HCT116 (cell line): ENCODE measurements at regions not wholly inside any gene's neighbourhood (a gene's known extent, or its start where the extent isn't known, plus 50 kb on each side); places are given as distances from the start of the nearest gene placed in this dataset.
A peak's percentile ranks its signal among the peaks of the same experiment; 100 is the strongest.

Experiments used
- ATAC-seq: fragments of 200-7000 bp; cut with Tn5 transposase; 2 replicates; pipeline ENCODE4 v1.9.1; 2020; ENCODE audit warnings: mild to moderate bottlenecking, moderate library complexity
- BruUV-seq: library from RNA; stranded (reverse); fragments of 400-500 nt; replicated peaks from 2 replicates; lab custom pipeline; 2021; lab: Mats Ljungman, UMichigan
- CTCF ChIA-PET: fragments of 300-600 bp; sonication (Branson Sonifier 250); formaldehyde crosslinking; loops from one replicate; lab custom pipeline; 2021; ENCODE audit warnings: antibody characterized with exemption; lab: Charles Lee
- POLR2A ChIA-PET: fragments of 300-600, 350-600 bp; sonication (Branson Sonifier 250); formaldehyde crosslinking; loops from one replicate; lab custom pipeline; 2021; ENCODE audit warnings: antibody characterized with exemption; lab: Charles Lee
- RAD21 ChIA-PET, 2 experiments: fragments of 300-600 bp; sonication (Branson Sonifier 250); formaldehyde crosslinking; loops; one replicate each; lab custom pipeline; 2023; ENCODE audit warnings: low total read pairs in 2 of 2; ENCODE audit not compliant: uncharacterized antibody in 2 of 2, unreplicated experiment in 2 of 2, low non-redundant PET in 1 of 2; lab: Charles Lee
- DNase-seq: peaks from one replicate; pipeline ENCODE4 v3.0.0-alpha.2; 2010; ENCODE audit warnings: low read depth, low spot score
- H2AFZ ChIP-seq: fragments of 200-600 bp; shearing (Covaris generic), sonication (generic); 2 replicates; pipeline ENCODE4 v1.6.1; 2017; ENCODE audit warnings: low read depth, mixed run types, mixed read lengths, antibody characterized with exemption, low read length; ENCODE audit not compliant: poor library complexity, severe bottlenecking
- H3K27ac ChIP-seq: 2 replicates; pipeline ENCODE4 v1.5.1; 2012; ENCODE audit warnings: low read depth, low read length
- H3K27me3 ChIP-seq: fragments of 200-600 bp; sonication (generic); 2 replicates; pipeline ENCODE4 v1.6.1; 2016; ENCODE audit warnings: mixed run types, low read length, mixed read lengths; ENCODE audit not compliant: insufficient read depth
- H3K36me3 ChIP-seq, 2 experiments: fragments of 200-500 bp in 1 of 2; fragments of 200-600 bp in 1 of 2; sonication (Bioruptor generic) in 1 of 2; sonication (generic) in 1 of 2; 2 replicates each; pipeline versions ENCODE4 v1.5.1 to v1.6.1; 2014 to 2016; ENCODE audit warnings: low read length in 2 of 2, inconsistent platforms in 1 of 2, mixed read lengths in 1 of 2, mixed run types in 1 of 2; ENCODE audit not compliant: insufficient read depth in 2 of 2, control insufficient read depth in 1 of 2
- H3K4me1 ChIP-seq, 2 experiments: fragments of 200-600 bp in 1 of 2; sonication (generic) in 1 of 2; 2 replicates each; pipeline versions ENCODE4 v1.5.1 to v1.6.1; 2012 to 2017; ENCODE audit warnings: low read length in 2 of 2, inconsistent platforms in 1 of 2, mild to moderate bottlenecking in 1 of 2, mixed read lengths in 1 of 2, mixed run types in 1 of 2, moderate library complexity in 1 of 2; ENCODE audit not compliant: insufficient read depth in 2 of 2, control insufficient read depth in 1 of 2
- H3K4me2 ChIP-seq: fragments of 200-600 bp; sonication (generic); 2 replicates; pipeline ENCODE4 v1.6.1; 2017; ENCODE audit warnings: mixed run types, low read length, mixed read lengths
- H3K4me3 ChIP-seq, 2 experiments: fragments of 200-600 bp in 1 of 2; sonication (generic) in 1 of 2; replicated peaks in 1 of 2; 2 replicates each; pipeline ENCODE4 v1.5.1; 2011 to 2016; ENCODE audit warnings: low read length in 2 of 2, control low read depth in 1 of 2, low read depth in 1 of 2, mild to moderate bottlenecking in 1 of 2, mixed read lengths in 1 of 2, mixed run types in 1 of 2
- H3K79me2 ChIP-seq: fragments of 200-600 bp; sonication (generic); 2 replicates; pipeline ENCODE4 v1.6.1; 2017; ENCODE audit warnings: mild to moderate bottlenecking, mixed run types, low read length, moderate library complexity, mixed read lengths; ENCODE audit not compliant: insufficient read depth
- H3K9ac ChIP-seq: fragments of 200-600 bp; sonication (generic); 2 replicates; pipeline ENCODE4 v1.6.1; 2016; ENCODE audit warnings: low read length, mixed read lengths
- H3K9me2 ChIP-seq: fragments of 200-600 bp; sonication (generic), shearing (Covaris generic); 2 replicates; pipeline ENCODE4 v1.6.1; 2017; ENCODE audit warnings: mixed run types, mild to moderate bottlenecking, moderate library complexity; ENCODE audit not compliant: insufficient read depth
- H3K9me3 ChIP-seq, 2 experiments: fragments of 200-500 bp in 1 of 2; fragments of 200-600 bp in 1 of 2; sonication (Bioruptor generic) in 1 of 2; sonication (generic) in 1 of 2; 2 replicates each; pipeline ENCODE4 v1.6.1; 2014 to 2017; ENCODE audit warnings: low read length in 2 of 2, mixed read lengths in 2 of 2, inconsistent platforms in 1 of 2, low read depth in 1 of 2, mild to moderate bottlenecking in 1 of 2, mixed run types in 1 of 2, moderate library complexity in 1 of 2; ENCODE audit not compliant: control insufficient read depth in 1 of 2, insufficient read depth in 1 of 2
- H4K20me1 ChIP-seq: fragments of 200-600 bp; sonication (generic), shearing (Covaris generic); 2 replicates; pipeline ENCODE4 v1.6.1; 2017; ENCODE audit warnings: mixed run types, mild to moderate bottlenecking, moderate library complexity; ENCODE audit not compliant: insufficient read depth
- CBX3 ChIP-seq: IDR thresholded peaks from 2 replicates; pipeline ENCODE4 v1.6.1; 2012; ENCODE audit warnings: low read depth
- CEBPB ChIP-seq: IDR thresholded peaks from 2 replicates; pipeline ENCODE4 v1.6.1; 2012; ENCODE audit warnings: low read depth
- ELF1 ChIP-seq: IDR thresholded peaks from 2 replicates; pipeline ENCODE4 v1.6.1; 2012; ENCODE audit warnings: low read depth, borderline replicate concordance
- EZH2 ChIP-seq: fragments of 200-600 bp; sonication (generic); IDR thresholded peaks from 2 replicates; pipeline ENCODE4 v1.6.1; 2017; ENCODE audit warnings: antibody characterized with exemption, mixed run types
- EZH2phosphoT487 ChIP-seq: fragments of 200-600 bp; IDR thresholded peaks from 2 replicates; pipeline ENCODE4 v1.6.1; 2018; ENCODE audit warnings: antibody characterized with exemption, borderline replicate concordance
- FOSL1 ChIP-seq: IDR thresholded peaks from 2 replicates; pipeline ENCODE4 v1.6.1; 2012; ENCODE audit warnings: low read depth
- JUND ChIP-seq: IDR thresholded peaks from 2 replicates; pipeline ENCODE4 v1.6.1; 2012
- MAX ChIP-seq: IDR thresholded peaks from 2 replicates; pipeline ENCODE4 v1.6.1; 2012
- POLR2A ChIP-seq: IDR thresholded peaks from 2 replicates; pipeline ENCODE4 v1.7.0; 2011; ENCODE audit warnings: borderline replicate concordance; ENCODE audit not compliant: insufficient read depth, insufficient read length; ENCODE audit errors: extremely low read depth
- POLR2AphosphoS5 ChIP-seq: IDR thresholded peaks from 2 replicates; pipeline ENCODE4 v1.6.1; 2011; ENCODE audit warnings: mild to moderate bottlenecking, low read depth, low read length, moderate library complexity
- RAD21 ChIP-seq: IDR thresholded peaks from 2 replicates; pipeline ENCODE4 v1.6.1; 2012; ENCODE audit warnings: low read depth, mild to moderate bottlenecking
- REST ChIP-seq: IDR thresholded peaks from 2 replicates; pipeline ENCODE4 v1.6.1; 2012; ENCODE audit warnings: low read depth
- SIN3A ChIP-seq: IDR thresholded peaks from 2 replicates; pipeline ENCODE4 v1.6.1; 2012; ENCODE audit warnings: low read depth
- SP1 ChIP-seq: IDR thresholded peaks from 2 replicates; pipeline ENCODE4 v1.6.1; 2012; ENCODE audit warnings: low read depth
- SRF ChIP-seq: IDR thresholded peaks from 2 replicates; pipeline ENCODE4 v1.6.1; 2012; ENCODE audit warnings: low read depth
- TCF7L2 ChIP-seq: IDR thresholded peaks from 2 replicates; pipeline ENCODE4 v1.7.0; 2011; ENCODE audit warnings: borderline replicate concordance, inconsistent platforms; ENCODE audit not compliant: insufficient read depth, insufficient read length; ENCODE audit errors: extremely low read depth
- YY1 ChIP-seq: IDR thresholded peaks from 2 replicates; pipeline ENCODE4 v1.6.1; 2011; ENCODE audit warnings: low read length, low read depth, moderate library complexity, mild to moderate bottlenecking; ENCODE audit not compliant: insufficient replicate concordance; ENCODE audit errors: extremely low read depth
- ZBTB33 ChIP-seq: IDR thresholded peaks from 2 replicates; pipeline ENCODE4 v1.6.1; 2011; ENCODE audit warnings: mild to moderate bottlenecking, low read length, moderate library complexity; ENCODE audit not compliant: insufficient replicate concordance; ENCODE audit errors: extremely low read depth
- ZFX ChIP-seq: fragments of 450-650 bp; IDR thresholded peaks from 2 replicates; pipeline ENCODE4 v1.6.1; 2017
- ZNF274 ChIP-seq: fragments of 200-500 bp; sonication (Bioruptor generic); IDR thresholded peaks from 2 replicates; pipeline ENCODE4 v1.6.1; 2014; ENCODE audit warnings: mild to moderate bottlenecking, low read depth, low read length, inconsistent platforms
- intact Hi-C: fragments of 100-400 bp; cut with micrococcal nuclease; formaldehyde crosslinking; loops from 2 replicates; pipeline ENCODE4 v1.10.0; 2022

- TF ChIP-seq RAD21 = peak; percentile 93
- TF ChIP-seq ZFX = no peak
- TF ChIP-seq EZH2phosphoT487 = no peak
- no peak for TF ChIP-seq ZNF274
- TF ChIP-seq POLR2A = no peak
- TF ChIP-seq SIN3A = 0 out of 2 replicates have a peak, but pooled peaks have one; percentile 34
- peak; percentile 36; the same call in 1 of the 2 replicates for TF ChIP-seq CEBPB
- no peak; the same call in 1 of the 2 replicates for TF ChIP-seq ELF1
- TF ChIP-seq JUND = peak; percentile 40; the same call in 1 of the 2 replicates
- no peak; the same call in 1 of the 2 replicates for TF ChIP-seq POLR2AphosphoS5
- no peak for TF ChIP-seq REST
- no peak for TF ChIP-seq YY1
These were observed 62.8 kb upstream of the NEUROD1 start (continued) for GRCh38 chr2:181742922-181743722.

GRCh38 chr2:181743723-181744031 lies 63.4 kb upstream of the NEUROD1 start:
- no peaks in the 10 kb centered on the region for H3K79me2 ChIP-seq
- TF ChIP-seq SRF (no peak), MAX (no peak), SP1 (no peak), POLR2A (no peak), RAD21 (no peak), FOSL1 (no peak), TCF7L2 (no peak), JUND (no peak), EZH2phosphoT487 (no peak), POLR2AphosphoS5 (no peak), ZBTB33 (no peak), EZH2 (no peak), ELF1 (no peak), CBX3 (no peak), SIN3A (no peak)

More at GRCh38 chr2:181743723-181744031, 63.4 kb upstream of the NEUROD1 start:
- BruUV-seq = no TSS peak
- Histone ChIP-seq H3K4me2 (peak overlapping the region; percentile 62), H3K9ac (peak overlapping the region; percentile 47), H3K4me1 (peaks cover 31 to 59% of the 10 kb centered on the region in 2 experiments), H4K20me1 (no peaks in the 10 kb centered on the region), H3K9me3 (peaks cover 0 to 8% of the 10 kb centered on the region in 2 experiments; a peak in 1 of 4 replicates), H3K27me3 (no peaks in the 10 kb centered on the region), H3K4me3 (no peak overlapping the region), H3K27ac (peak overlapping the region; percentile 93), H3K9me2 (no peaks in the 10 kb centered on the region), H3K36me3 (peaks cover 0 to 20% of the 10 kb centered on the region in 2 experiments; a peak in 2 of 4 replicates), H2AFZ (no peak overlapping the region)
- intact Hi-C loops = loop anchor here (1.0 to 5.0 kb wide), 4 partner anchors 69 to 333 kb away; partner anchors contain the start of gene ITPRID2
- CTCF ChIA-PET = no interaction called here
- ATAC-seq = peak; percentile 54
- POLR2A ChIA-PET = no interaction called here
- RAD21 ChIA-PET = no interaction called here
- no peak for DNase-seq
